ENCODE measurements at regions not wholly inside any gene's neighbourhood (a gene's known extent, or its start where the extent isn't known, plus 50 kb on each side); places are given as distances from the start of the nearest gene placed in this dataset.
A peak's percentile ranks its signal among the peaks of the same experiment; 100 is the strongest.

DNA sequence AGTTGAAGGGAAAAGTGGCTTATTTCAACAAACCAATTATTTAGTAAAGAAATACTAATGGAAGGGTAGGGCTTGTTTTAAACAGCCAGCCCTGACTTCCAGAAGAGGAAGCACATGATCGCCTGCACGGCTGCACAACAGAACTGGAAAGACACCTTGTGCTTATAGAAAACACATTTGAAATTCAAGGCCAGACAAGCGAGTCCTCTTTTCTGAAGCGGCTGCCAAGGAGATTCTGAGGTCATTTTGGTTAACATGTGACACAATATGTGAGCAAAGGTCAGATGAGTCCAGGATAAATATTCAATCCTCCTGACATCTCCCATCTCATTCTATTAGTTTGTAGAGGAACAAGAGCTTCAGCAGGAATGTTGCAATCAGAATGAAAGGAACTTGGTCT lies 461.4 kb upstream of the ST8SIA4 start:
- TF ChIP-seq, protein P1, sequence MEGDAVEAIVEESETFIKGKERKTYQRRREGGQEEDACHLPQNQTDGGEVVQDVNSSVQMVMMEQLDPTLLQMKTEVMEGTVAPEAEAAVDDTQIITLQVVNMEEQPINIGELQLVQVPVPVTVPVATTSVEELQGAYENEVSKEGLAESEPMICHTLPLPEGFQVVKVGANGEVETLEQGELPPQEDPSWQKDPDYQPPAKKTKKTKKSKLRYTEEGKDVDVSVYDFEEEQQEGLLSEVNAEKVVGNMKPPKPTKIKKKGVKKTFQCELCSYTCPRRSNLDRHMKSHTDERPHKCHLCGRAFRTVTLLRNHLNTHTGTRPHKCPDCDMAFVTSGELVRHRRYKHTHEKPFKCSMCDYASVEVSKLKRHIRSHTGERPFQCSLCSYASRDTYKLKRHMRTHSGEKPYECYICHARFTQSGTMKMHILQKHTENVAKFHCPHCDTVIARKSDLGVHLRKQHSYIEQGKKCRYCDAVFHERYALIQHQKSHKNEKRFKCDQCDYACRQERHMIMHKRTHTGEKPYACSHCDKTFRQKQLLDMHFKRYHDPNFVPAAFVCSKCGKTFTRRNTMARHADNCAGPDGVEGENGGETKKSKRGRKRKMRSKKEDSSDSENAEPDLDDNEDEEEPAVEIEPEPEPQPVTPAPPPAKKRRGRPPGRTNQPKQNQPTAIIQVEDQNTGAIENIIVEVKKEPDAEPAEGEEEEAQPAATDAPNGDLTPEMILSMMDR (IDR thresholded peaks at IDR 0.05; ENCODE audit: borderline replicate concordance, extremely low read depth, insufficient read depth), result no peak
- Histone ChIP-seq H3K36me3 (ENCODE audit: control insufficient read depth in 2 of 3, insufficient read depth in 3 of 3, low read length in 3 of 3) (no peaks in the 10 kb centered on the region), H3K27ac (ENCODE audit: low read depth in 2 of 2, low read length in 2 of 2) (no peak overlapping the region), H3K4me1 (ENCODE audit: control insufficient read depth in 2 of 3, insufficient read depth in 2 of 3, low read depth in 1 of 3, low read length in 3 of 3) (no peaks in the 10 kb centered on the region), H3K27me3 (ENCODE audit: control insufficient read depth, insufficient read depth, low read length) (no peaks in the 10 kb centered on the region), H3K9me3 (ENCODE audit: control insufficient read depth in 2 of 3, insufficient read depth in 1 of 3, low read length in 3 of 3) (no peaks in the 10 kb centered on the region), H3K9ac (ENCODE audit: low read length in 3 of 3) (no peak overlapping the region), H3K4me3 (ENCODE audit: low read length in 3 of 3) (no peak overlapping the region)
- DNase-seq (peak in 3 of 5 donors; percentile 21 to 61 (median 45)), FAIRE-seq (no peak)
- intact Hi-C loops (cut with DNase I), result no loop called here

- H3K9me3 ChIP-seq (ENCODE audit: control insufficient read depth in 2 of 3, insufficient read depth in 1 of 3, low read length in 3 of 3), result no peaks in the 10 kb centered on the region
- no peak overlapping the region for H3K4me3 ChIP-seq (ENCODE audit: low read length in 3 of 3)
- H3K36me3 ChIP-seq (ENCODE audit: control insufficient read depth in 2 of 3, insufficient read depth in 3 of 3, low read length in 3 of 3), result no peaks in the 10 kb centered on the region
- FAIRE-seq (no peak), DNase-seq (no peak)
- TF ChIP-seq, protein P1 (IDR thresholded peaks at IDR 0.05; ENCODE audit: borderline replicate concordance, extremely low read depth, insufficient read depth), result no peak
- no peak overlapping the region for H3K9ac ChIP-seq (ENCODE audit: low read length in 3 of 3)
- intact Hi-C loops (cut with DNase I), result no loop called here
- H3K4me1 ChIP-seq (ENCODE audit: control insufficient read depth in 2 of 3, insufficient read depth in 2 of 3, low read depth in 1 of 3, low read length in 3 of 3), result no peaks in the 10 kb centered on the region
- H3K27ac ChIP-seq (ENCODE audit: low read depth in 2 of 2, low read length in 2 of 2), result no peak overlapping the region
- no peaks in the 10 kb centered on the region for H3K27me3 ChIP-seq (ENCODE audit: control insufficient read depth, insufficient read depth, low read length)
Observed at GRCh38 chr5:101362067-101362466, 459.0 kb upstream of the ST8SIA4 start.

- no peak for FAIRE-seq
- intact Hi-C loops (cut with DNase I), result no loop called here
Observed at GRCh38 chr5:101346906-101347305, 443.8 kb upstream of the ST8SIA4 start.

More at GRCh38 chr5:101346906-101347305, 443.8 kb upstream of the ST8SIA4 start:
- TF ChIP-seq, protein P1 (IDR thresholded peaks at IDR 0.05; ENCODE audit: borderline replicate concordance, extremely low read depth, insufficient read depth), result no peak
- Histone ChIP-seq H3K27ac (ENCODE audit: low read depth in 2 of 2, low read length in 2 of 2) (no peak overlapping the region), H3K4me1 (ENCODE audit: control insufficient read depth in 2 of 3, insufficient read depth in 2 of 3, low read depth in 1 of 3, low read length in 3 of 3) (no peaks in the 10 kb centered on the region), H3K36me3 (ENCODE audit: control insufficient read depth in 2 of 3, insufficient read depth in 3 of 3, low read length in 3 of 3) (no peaks in the 10 kb centered on the region), H3K4me3 (ENCODE audit: low read length in 3 of 3) (no peak overlapping the region), H3K9me3 (ENCODE audit: control insufficient read depth in 2 of 3, insufficient read depth in 1 of 3, low read length in 3 of 3) (no peaks in the 10 kb centered on the region), H3K27me3 (ENCODE audit: control insufficient read depth, insufficient read depth, low read length) (no peaks in the 10 kb centered on the region), H3K9ac (ENCODE audit: low read length in 3 of 3) (no peak overlapping the region)
- DNase-seq, result no peak
